Neural progenitor cell (in vitro differentiated cells): ENCODE measurements at regions not wholly inside any gene's neighbourhood (a gene's known extent, or its start where the extent isn't known, plus 50 kb on each side); places are given as distances from the start of the nearest gene placed in this dataset.

Source experiments
- CTCF ChIP-seq: fragments of 200-600 bp; sonication (generic); IDR thresholded peaks from 2 replicates; pipeline ENCODE4 v1.5.1; 2017; ENCODE audit warnings: antibody characterized with exemption, mild to moderate bottlenecking
- EZH2 ChIP-seq: fragments of 200-600 bp; sonication (generic); IDR thresholded peaks from 2 replicates; pipeline ENCODE4 v1.6.1; 2017; ENCODE audit warnings: antibody characterized with exemption, mild to moderate bottlenecking, moderate library complexity
- EZH2phosphoT487 ChIP-seq: fragments of 200-600 bp; sonication (generic); IDR thresholded peaks from 2 replicates; pipeline ENCODE4 v1.6.1; 2017; ENCODE audit warnings: antibody characterized with exemption

GRCh38 chr5:25285136-25285535 is 640.4 kb upstream of the CDH10 start:
- TF ChIP-seq CTCF = no peak
- TF ChIP-seq EZH2 = no peak
- no peak for TF ChIP-seq EZH2phosphoT487
